ENCODE measurements at regions not wholly inside any gene's neighbourhood (a gene's known extent, or its start where the extent isn't known, plus 50 kb on each side); places are given as distances from the start of the nearest gene placed in this dataset.

- no peak for DNase-seq (ENCODE audit: low spot score)
- no peaks in the 10 kb centered on the region for H3K4me1 ChIP-seq
- no peak for TF ChIP-seq CTCF (IDR thresholded peaks at IDR 0.05)
- no peaks in the 10 kb centered on the region for H3K36me3 ChIP-seq
- no peaks in the 10 kb centered on the region for H3K9me3 ChIP-seq
- H3K27me3 ChIP-seq = no peaks in the 10 kb centered on the region
- no peak overlapping the region for H3K4me3 ChIP-seq
- no peak overlapping the region for H3K27ac ChIP-seq
These were observed 149.9 kb upstream of the FST start for GRCh38 chr5:53330491-53330890.

- no peaks in the 10 kb centered on the region for H3K9me3 ChIP-seq
- no peak for TF ChIP-seq CTCF (IDR thresholded peaks at IDR 0.05)
- H3K4me3 ChIP-seq = no peak overlapping the region
- no peaks in the 10 kb centered on the region for H3K27me3 ChIP-seq
- no peaks in the 10 kb centered on the region for H3K4me1 ChIP-seq
- H3K36me3 ChIP-seq = no peaks in the 10 kb centered on the region
- DNase-seq (ENCODE audit: low spot score) = no peak
- no peak overlapping the region for H3K27ac ChIP-seq
These were observed 149.0 kb upstream of the FST start for GRCh38 chr5:53331463-53331862.

- H3K36me3 ChIP-seq = no peaks in the 10 kb centered on the region
- H3K9me3 ChIP-seq = no peaks in the 10 kb centered on the region
- H3K27me3 ChIP-seq = no peaks in the 10 kb centered on the region
- no peak overlapping the region for H3K27ac ChIP-seq
- DNase-seq (ENCODE audit: low spot score) = no peak
- no peak overlapping the region for H3K4me3 ChIP-seq
- H3K4me1 ChIP-seq = no peaks in the 10 kb centered on the region
- TF ChIP-seq CTCF (IDR thresholded peaks at IDR 0.05) = no peak
These were observed 147.3 kb upstream of the FST start for GRCh38 chr5:53333160-53333559.

- no peak for TF ChIP-seq CTCF (IDR thresholded peaks at IDR 0.05)
- Histone ChIP-seq H3K27ac (no peak overlapping the region), H3K4me1 (no peaks in the 10 kb centered on the region), H3K27me3 (no peaks in the 10 kb centered on the region), H3K36me3 (no peaks in the 10 kb centered on the region), H3K4me3 (no peak overlapping the region), H3K9me3 (no peaks in the 10 kb centered on the region)
- no peak for DNase-seq (ENCODE audit: low spot score)
These were observed 145.9 kb upstream of the FST start for GRCh38 chr5:53334431-53334941.

- Histone ChIP-seq H3K4me3 (no peak overlapping the region), H3K27ac (no peak overlapping the region), H3K36me3 (no peaks in the 10 kb centered on the region), H3K27me3 (no peaks in the 10 kb centered on the region), H3K9me3 (no peaks in the 10 kb centered on the region), H3K4me1 (no peaks in the 10 kb centered on the region)
- no peak for TF ChIP-seq CTCF (IDR thresholded peaks at IDR 0.05)
- DNase-seq (ENCODE audit: low spot score) = no peak
These were observed 145.3 kb upstream of the FST start for GRCh38 chr5:53335115-53335514.

GRCh38 chr5:53337827-53338226 is 142.6 kb upstream of the FST start:
- Histone ChIP-seq H3K27ac (no peak overlapping the region), H3K9me3 (no peaks in the 10 kb centered on the region), H3K36me3 (no peaks in the 10 kb centered on the region), H3K4me3 (no peak overlapping the region), H3K27me3 (no peaks in the 10 kb centered on the region), H3K4me1 (no peaks in the 10 kb centered on the region)
- TF ChIP-seq CTCF (IDR thresholded peaks at IDR 0.05) = no peak
- DNase-seq (ENCODE audit: low spot score) = no peak

Measured in right atrium auricular region (tissue), 2 donors.